GM13977 (cell line): ENCODE measurements at regions not wholly inside any gene's neighbourhood (a gene's known extent, or its start where the extent isn't known, plus 50 kb on each side); places are given as distances from the start of the nearest gene placed in this dataset.

ENCODE experiments used
- DNase-seq: peaks from one replicate; pipeline ENCODE4 v3.0.0; 2012; ENCODE audit warnings: low spot score
- in situ Hi-C: fragments of 300-500 bp; cut with MboI; formaldehyde crosslinking; loops from one replicate; pipeline ENCODE4 v1.12.0; 2022; ENCODE audit warnings: low sequenced_read_pairs, low pct_unique_long_range_greater_than_20kb, mixed read lengths, inconsistent platforms; ENCODE audit not compliant: unreplicated experiment
- TF ChIP-seq, protein P1 (sequence below): IDR thresholded peaks from 2 replicates; pipeline ENCODE4 v1.5.1; 2012; ENCODE audit warnings: mild to moderate bottlenecking, control low read depth; ENCODE audit not compliant: insufficient read depth; ENCODE audit errors: extremely low read depth, missing control alignments

- TF ChIP-seq, protein P1, sequence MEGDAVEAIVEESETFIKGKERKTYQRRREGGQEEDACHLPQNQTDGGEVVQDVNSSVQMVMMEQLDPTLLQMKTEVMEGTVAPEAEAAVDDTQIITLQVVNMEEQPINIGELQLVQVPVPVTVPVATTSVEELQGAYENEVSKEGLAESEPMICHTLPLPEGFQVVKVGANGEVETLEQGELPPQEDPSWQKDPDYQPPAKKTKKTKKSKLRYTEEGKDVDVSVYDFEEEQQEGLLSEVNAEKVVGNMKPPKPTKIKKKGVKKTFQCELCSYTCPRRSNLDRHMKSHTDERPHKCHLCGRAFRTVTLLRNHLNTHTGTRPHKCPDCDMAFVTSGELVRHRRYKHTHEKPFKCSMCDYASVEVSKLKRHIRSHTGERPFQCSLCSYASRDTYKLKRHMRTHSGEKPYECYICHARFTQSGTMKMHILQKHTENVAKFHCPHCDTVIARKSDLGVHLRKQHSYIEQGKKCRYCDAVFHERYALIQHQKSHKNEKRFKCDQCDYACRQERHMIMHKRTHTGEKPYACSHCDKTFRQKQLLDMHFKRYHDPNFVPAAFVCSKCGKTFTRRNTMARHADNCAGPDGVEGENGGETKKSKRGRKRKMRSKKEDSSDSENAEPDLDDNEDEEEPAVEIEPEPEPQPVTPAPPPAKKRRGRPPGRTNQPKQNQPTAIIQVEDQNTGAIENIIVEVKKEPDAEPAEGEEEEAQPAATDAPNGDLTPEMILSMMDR = no peak
- in situ Hi-C loops = no loop called here
- no peak for DNase-seq
Observed at GRCh38 chr9:86535406-86535915, 181.3 kb upstream of the TUT7 start.

- in situ Hi-C loops = no loop called here
- no peak for DNase-seq
- TF ChIP-seq, protein P1 = no peak
Observed at GRCh38 chr9:86534572-86535258, 180.5 kb upstream of the TUT7 start.

DNA sequence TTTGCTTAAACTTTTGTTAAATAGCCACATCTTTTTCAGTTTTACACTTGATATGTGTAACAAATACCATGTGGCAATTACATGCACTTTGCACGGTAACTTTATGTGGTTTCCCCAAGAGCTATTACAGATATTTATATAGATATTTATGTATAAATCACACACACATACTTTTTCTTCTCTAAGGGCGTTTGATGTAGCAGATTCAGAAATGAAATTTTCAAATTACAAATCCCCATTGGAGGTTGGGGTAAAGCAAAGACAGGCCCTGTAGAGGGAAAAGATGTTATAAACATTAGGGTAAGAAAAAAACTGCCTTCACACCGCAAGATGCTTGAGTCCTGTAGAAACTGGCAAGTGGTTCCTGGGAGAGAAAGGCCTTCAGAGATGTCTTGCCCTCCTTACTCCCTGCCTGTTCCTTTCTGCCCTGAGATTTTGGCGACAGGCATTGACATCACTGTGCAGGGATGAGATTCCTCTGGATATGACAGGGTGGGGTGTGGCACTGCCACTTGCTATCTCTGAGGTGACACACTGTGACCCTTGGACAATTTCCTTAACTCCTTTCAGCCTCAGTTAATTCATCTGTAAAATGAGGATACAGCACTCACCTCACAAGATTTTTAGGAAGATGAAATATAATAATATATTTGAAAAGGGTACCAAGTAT lies 177.9 kb upstream of the TUT7 start:
- TF ChIP-seq, protein P1 = no peak
- in situ Hi-C loops = no loop called here
- no peak for DNase-seq

- in situ Hi-C loops = no loop called here
- TF ChIP-seq, protein P1 = no peak
- DNase-seq = no peak
Observed at GRCh38 chr9:86531273-86531970, 177.2 kb upstream of the TUT7 start.

DNA sequence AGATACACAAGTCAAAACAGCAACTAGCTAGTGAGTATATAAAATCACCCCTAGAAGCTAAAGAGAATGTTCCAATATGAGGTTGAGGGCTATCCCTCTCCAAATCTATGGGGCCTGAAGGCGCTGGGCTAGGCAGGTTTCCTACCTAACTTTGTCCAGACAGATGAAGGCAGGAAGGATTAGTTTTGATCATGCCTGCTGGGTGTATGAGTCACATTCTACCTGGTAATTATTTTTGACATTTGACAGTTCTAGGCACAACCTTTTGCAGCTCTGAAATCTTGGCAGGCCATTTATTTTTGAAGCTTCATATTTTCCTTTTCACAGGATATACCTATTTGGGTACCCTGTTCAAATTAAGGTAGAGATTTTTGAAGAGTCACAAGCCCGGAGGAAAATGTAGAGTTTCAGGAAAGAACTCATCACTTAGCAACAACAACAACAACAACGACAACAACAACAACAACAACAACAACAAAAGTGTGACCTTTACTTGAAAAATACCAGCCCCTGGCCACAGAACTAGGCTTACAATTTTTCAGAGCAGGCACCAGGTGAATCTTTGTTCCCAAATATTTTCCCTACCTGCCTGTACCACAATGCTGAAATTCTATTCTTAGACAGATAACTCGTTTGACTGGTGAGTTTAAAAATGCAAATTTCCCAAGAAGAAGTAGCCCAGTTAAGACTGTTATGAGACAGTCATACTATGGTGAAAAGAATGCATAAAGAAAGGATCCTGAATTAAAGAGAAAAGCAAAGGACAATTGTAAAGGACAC lies 175.5 kb upstream of the TUT7 start:
- DNase-seq = no peak
- in situ Hi-C loops = no loop called here

More for the DNA sequence above, 175.5 kb upstream of the TUT7 start:
- TF ChIP-seq, protein P1 = no peak
